COLO668 (cell line): ENCODE measurements at regions not wholly inside any gene's neighbourhood (a gene's known extent, or its start where the extent isn't known, plus 50 kb on each side); places are given as distances from the start of the nearest gene placed in this dataset.

Experiments
- DNase-seq: peaks from one replicate; lab custom pipeline; 2025; ENCODE audit not compliant: unreplicated experiment; lab: John Stamatoyannopoulos, UW

DNA sequence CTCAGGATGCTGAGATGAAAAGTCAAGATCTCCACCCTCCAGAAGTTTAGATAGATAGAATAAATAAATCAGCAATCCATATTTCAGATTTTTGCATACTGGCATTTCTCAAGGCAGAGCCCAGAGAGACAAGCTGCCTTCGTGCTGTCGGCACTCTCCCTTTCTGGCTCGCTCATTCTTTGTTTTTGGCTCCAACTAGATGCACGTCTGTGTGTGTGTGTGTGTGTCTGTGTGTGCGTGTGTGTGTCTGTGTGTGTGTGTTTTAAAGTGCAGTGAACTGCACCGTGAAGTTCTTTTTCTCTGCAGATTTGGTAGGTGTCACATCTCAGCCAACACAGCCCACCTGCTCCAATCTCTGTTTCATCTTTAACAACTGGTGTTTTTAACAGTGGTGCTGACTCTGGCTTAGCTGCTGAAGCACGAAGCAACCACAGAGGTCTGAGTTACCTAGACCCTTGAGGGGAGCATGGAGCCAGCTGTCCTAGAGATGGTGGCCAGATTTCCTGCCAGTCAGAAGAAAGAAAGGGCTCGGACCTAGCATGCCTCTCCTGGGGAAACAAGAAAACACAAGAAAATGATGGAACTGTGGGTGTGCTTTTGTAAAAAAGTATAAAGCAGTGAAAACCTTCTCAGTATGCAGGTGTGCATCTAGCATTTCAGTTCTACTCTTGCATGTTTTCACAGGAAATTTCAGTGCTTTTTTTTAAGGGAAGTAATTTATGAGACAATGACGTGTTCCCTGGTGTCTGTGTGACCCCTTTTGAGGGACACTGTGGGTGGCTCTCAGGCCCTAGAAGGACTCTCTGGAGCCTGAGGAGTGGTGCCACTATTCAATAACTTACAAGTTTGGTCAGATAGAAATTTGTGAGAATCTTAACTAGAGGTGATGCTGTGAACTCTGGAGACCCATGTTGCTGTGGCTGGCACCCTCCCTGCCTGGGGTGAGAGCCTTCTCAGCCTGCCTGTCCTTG lies 364.3 kb downstream of the RNF144A start:
- DNase-seq, result no peak

DNA sequence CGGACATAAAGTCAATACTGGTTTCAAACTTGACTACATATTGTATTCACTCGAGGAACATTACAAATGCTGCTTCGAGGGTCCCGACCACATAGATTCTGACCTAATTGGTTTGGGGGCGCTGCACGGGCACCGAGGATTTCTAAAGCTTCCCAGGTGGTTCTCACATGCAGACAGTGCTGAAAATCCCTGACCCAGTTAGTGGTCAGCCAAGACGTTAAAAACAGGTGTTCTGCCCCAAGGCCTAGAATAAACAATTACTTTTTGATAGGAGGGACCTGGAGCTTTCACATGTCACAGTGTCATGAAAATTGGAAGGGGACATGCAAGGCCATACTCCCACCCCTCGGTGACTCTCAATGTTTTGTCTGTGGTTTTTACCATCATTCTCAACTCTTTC lies 368.9 kb downstream of the RNF144A start:
- DNase-seq, result no peak

DNA sequence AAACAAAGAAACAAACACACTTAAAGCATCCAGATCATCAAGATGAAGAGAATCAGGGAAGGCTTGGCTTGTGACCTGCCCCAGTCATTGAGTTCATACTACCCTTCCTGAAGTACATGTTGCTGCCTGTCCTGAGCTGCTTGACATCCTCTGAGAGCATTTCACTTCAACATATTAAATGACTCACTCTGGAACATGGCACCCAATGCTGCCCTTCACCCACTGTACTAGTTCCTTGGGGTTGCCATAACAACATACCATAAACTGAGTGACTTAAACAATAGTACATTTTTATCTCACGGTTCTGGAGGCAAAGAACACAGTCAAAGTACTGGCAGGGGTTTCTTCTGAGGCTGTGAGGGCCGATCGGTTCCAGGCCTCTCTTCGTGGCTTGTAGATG lies 371.3 kb downstream of the RNF144A start:
- DNase-seq, result no peak

GRCh38 chr2:7289697-7290096 lies 372.5 kb downstream of the RNF144A start:
- DNase-seq, result no peak

DNA sequence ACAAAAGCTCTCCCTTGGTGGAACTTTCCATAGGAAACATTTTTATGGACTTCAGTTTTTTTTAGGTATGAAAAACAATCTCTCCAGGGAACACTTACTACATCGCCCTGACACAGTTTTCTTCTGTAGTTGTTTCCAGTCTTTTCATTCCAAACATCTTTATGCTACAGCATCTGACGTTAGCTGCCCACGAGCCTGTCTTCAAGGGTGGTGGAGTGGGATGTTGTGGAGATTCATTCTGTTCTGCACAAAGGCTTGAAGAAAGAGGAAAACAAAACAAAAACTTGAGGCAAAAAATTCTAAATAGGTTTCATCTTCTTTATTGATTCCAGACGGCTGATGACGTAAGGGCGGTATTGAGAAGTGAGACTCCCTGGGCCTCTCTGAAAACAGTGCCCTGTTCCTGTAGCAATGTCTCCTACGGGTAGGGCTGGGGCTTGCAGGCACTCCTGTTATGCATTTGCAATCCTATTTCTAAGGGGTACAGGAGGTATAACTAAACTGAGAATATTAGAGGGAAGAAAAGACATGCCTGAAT lies 375.0 kb downstream of the RNF144A start:
- DNase-seq, result no peak

DNA sequence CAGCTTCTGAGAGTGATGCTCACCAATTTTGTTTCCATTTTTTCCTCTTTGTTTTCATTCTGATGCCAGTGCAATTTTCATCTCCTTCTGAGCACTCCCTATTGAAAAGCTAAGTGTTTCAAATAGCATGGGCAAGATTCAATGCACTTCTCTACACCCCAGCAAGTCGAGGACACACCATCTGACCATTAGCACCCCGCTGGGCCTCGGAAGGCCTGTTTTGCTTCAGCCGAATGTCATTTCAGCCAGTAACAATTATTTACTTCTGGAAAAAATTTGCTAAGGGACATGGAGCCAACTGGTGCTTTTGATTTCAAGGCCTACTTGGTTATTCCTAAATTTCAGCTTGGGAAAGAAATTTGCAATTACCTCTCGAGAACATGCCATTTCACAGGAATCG lies 392.4 kb downstream of the RNF144A start:
- no peak for DNase-seq

DNA sequence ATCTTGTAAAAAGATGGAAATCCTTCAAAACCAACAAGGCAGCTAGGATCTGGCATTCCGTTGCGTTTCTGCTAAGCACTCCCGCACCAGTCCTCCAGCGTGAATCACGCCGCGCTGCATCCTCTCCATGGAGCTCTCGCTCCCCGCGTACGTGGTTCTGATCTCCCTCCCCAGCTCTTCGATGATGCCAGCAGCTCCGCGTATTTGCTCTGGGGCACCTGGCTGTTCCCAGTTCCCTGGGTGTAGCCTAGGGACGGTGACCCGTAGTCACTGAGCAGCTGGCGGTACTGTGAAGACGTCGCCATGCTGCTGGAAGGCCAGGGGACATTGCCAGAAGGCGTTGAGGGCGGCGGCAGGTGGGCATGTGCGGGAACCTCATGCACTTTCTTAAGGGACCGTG lies 407.5 kb downstream of the RNF144A start:
- DNase-seq, result no peak

GRCh38 chr2:7325186-7325585 lies 408.0 kb downstream of the RNF144A start:
- DNase-seq, result no peak

- no peak for DNase-seq
These were observed 412.3 kb downstream of the RNF144A start for GRCh38 chr2:7329465-7329864.

DNA sequence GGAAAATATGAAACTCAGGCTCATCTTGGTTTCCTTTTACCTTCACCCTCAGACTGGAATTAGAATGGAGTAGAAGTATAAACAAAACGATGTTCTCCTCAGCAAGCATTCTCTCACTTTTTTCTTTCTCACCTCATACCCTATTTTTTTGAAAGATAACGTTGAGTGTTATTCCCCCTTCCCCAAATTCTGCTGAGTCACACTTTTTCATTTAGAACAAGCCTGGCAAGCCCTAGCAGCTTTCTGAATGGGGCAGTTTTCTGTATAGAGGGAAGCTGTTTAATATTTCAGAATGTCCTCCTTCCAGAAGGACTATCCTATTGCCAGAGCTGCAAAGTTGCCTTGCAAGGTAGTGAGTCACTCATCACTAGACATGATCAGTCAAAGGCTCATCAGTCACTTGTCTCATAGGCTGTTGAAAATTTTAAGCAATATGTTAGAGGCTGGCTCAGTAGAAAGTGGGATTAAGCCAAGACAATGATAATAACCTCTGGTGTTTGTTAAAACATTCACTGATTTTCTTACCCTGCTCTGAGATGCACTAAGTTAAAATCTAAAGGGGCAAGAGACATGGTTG lies 416.1 kb downstream of the RNF144A start:
- DNase-seq, result no peak

GRCh38 chr2:7333960-7334493 lies 416.8 kb downstream of the RNF144A start:
- DNase-seq, result no peak

DNA sequence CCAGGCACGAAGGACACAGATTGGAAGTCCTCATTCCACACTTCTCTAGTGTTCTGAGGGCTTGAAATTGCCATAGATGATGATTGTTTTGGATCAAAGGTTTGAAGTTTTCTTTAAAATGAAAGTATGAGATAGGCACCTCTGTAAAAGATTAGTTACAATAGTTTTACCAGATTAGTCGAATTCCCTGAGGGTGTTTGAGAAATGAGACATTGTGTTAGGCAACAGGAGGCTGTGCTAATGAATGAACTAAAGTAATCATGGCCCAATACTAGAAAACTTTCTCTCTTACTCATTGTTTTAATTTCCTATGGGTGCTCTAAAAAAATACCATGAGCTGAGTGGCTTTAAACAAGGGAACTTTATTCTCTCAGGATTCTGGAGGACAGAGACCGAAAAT lies 421.7 kb downstream of the RNF144A start:
- no peak for DNase-seq

GRCh38 chr2:7346336-7346735 lies 429.1 kb downstream of the RNF144A start:
- no peak for DNase-seq

- no peak for DNase-seq
These were observed 431.5 kb downstream of the RNF144A start for GRCh38 chr2:7348761-7349160.

GRCh38 chr2:7352191-7352590 lies 435.0 kb downstream of the RNF144A start:
- DNase-seq, result no peak

- DNase-seq, result no peak
These were observed 436.4 kb downstream of the RNF144A start for GRCh38 chr2:7353571-7353970.

DNA sequence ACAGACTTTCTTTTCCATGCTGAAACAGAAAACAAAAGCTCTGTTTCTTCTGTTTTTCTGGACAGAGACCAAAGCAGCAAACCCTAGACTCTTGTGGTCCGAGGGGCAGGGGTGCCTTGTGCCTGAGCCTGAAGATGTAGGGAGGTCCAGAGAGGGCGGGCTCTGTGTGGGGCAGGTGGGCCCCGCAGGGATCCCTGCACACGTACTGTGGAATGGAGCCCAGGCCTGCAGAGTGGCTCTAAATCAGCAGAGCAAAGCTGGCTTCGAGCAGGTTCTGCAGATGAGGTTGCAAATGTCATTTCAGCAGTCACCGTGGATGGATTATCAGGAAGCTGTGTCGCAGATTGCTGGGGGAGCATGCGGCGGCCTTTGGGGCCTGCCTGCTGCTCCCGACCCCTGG lies 438.6 kb downstream of the RNF144A start:
- no peak for DNase-seq

DNA sequence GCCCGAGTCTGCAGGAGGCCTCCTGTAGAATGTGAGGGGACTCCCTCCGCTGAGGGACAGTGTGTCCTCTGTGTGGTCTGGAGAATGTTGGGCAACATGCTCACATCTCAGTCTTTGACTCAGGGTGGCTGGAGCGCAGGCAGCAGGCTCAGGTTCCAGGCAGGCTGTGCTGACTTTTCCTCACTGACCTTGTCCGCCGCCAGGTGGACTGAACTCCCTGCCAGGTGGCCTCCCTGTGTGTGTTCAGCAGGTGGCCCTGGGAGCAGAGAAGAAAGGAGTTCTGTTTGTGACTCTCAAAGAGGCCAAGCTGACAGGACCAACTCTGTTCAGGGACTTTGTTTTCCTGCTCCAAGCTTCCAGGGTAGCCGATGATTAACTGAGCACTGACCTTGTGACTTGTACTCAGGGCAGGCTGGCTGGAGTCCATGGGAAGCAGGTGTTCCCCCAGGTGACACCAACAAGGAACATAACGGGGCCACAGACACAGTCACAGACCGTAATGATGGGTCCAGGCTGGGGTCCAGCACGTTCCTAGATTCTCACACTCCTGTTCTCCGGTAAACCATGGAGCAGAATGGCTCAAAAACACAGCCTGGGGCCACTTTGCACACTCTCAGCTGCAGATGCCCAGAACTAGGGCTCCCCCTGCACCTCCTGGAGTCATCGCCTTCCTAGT lies 439.8 kb downstream of the RNF144A start:
- DNase-seq, result peak; percentile 84

DNA sequence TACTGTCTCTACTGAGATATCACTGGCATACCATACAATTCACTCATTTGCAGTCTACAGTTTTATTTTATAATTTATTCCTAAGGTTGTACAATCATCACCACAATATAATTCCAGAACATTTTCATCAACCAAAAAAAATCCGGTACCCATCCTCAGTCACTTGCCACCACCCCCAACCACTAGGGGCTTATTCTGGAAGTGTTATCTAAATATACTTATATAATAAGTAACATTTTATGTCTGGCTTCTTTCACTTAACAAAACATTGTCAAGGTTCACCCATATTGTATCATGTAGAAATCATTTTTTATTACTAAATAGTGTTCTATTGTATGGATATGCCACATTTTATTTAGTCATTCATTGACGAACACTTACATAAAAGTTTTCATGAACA lies 440.8 kb downstream of the RNF144A start:
- DNase-seq, result no peak

- DNase-seq, result no peak
These were observed 441.7 kb downstream of the RNF144A start for GRCh38 chr2:7358865-7359447.

GRCh38 chr2:7363906-7364305 lies 446.7 kb downstream of the RNF144A start:
- no peak for DNase-seq
